Right renal cortex interstitium (tissue), 3 donors: ENCODE measurements at regions not wholly inside any gene's neighbourhood (a gene's known extent, or its start where the extent isn't known, plus 50 kb on each side); places are given as distances from the start of the nearest gene placed in this dataset.

Experiments used
- DNase-seq, 3 donors: peaks; one replicate each; pipeline ENCODE4 v3.0.0-alpha.2; 2013; ENCODE audit warnings: low read depth in 3 of 3, low spot score in 2 of 3

DNA sequence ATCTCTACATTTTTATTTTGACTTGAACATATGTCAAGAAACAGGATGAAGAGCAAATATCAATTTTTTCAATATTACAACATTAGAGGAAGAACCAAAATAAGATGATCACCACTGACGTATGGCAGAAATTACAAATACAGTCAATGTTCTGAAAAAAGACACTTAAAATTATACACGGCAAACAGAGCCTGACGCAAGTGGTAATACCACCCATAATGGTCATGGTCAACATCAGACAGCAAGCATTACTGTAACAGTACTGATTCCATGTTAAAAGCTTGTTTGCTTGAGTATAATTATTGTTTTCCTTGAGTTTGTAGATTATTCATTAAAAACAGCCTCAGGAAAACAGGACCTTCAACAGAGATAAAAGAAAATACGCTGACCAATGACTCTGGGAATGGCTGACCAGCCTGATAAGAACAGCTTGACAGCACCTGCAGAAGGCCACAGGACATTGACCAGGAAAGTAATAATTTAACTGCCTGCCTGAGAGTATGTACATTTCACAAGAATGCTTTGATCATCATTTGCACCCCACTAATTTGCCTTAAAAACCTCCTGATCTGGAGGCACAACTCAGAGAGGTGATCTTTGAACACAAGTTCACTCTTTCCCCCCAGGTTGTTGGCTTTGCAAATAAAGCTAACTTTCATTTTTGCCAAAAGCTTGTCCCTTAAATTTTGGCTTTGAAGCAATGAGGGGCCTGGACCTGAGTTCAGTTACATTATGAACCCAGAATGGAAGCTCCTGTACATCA, 187.3 kb downstream of the IPO8 start:
- DNase-seq: no peak

DNA sequence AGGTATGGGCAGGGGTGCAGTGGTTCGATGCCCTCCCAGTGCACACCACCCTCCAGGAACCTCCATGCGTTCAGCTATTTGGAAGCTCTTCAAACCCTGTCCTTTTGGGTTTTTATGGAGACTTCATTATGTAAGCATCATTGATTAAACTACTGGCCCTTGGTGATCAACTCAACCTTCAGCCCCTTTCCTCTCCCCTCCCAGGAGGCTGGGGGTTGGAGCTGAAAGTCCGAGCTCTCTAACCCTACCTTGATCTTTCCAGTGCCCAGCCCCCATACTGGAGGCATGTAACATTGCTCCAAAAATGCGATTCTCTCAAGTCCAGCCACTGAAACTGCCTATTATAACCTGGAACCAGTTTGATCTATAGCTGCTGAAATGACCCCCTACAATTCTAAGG, 188.1 kb downstream of the IPO8 start:
- no peak for DNase-seq

DNA sequence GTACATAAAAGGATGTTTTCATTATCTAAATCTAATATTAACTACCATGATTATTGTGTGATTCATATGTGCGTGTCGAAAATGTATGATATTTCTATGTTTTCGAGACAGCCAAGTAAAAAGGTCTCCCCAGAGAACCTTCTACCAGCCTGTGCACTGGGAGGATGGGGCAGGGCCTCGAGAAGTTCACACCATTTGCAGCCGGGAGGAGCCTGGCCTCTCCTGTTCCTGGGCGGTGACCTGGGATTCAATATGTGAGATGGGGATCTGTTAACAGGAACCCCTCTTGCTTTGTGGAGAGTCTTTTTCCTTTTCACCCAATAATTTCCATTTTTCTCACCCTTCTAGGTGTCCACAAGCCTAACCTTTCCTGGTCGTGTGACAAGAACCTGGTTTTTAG, 189.3 kb downstream of the IPO8 start:
- no peak for DNase-seq

DNA sequence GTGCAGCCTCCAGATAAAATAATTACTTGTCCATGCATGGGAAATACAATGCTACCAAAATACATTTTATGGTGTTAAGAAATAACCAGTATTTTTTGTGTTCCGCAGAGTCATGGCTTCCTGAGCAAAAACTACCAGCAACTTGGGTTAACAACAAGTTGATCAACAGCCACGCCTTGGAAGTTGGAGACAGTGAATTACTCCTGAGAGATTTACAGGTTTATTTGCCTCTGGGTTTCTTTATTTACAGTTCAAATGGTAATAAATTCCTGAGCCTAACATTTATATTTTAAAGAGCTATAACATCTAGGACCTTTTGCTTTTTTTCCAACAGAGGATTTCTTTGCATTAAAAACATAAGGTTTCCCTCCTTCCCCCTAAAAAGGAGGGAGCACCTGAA, 194.0 kb downstream of the IPO8 start:
- DNase-seq: no peak

DNA sequence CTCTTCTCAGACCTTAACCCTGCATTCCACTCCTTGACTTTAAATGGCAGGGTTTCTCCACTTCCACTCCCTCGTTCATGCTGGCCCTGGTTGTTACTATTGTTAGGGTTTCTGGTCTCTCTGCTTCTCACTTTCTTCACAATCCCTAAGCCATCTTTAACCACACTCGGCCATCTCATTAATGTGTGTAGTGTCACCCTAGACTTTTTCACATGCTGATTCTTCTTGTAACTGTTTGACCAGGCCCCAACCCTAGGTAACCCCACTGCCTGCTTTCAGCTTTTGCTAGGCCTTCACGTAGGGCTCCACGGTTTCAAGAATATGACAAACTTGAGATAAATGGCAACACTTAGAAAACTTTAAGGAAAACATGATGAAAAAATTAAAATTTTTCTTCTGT, 195.1 kb downstream of the IPO8 start:
- DNase-seq: no peak

- no peak for DNase-seq
Measured at GRCh38 chr12:30485230-30485890, 210.3 kb downstream of the IPO8 start.

- DNase-seq: no peak
Measured at GRCh38 chr12:30484658-30485057, 211.0 kb downstream of the IPO8 start.

- DNase-seq: no peak
Measured at GRCh38 chr12:30482650-30483049, 213.0 kb downstream of the IPO8 start.

- DNase-seq: no peak
Measured at GRCh38 chr12:30473274-30473673, 222.4 kb downstream of the IPO8 start.

DNA sequence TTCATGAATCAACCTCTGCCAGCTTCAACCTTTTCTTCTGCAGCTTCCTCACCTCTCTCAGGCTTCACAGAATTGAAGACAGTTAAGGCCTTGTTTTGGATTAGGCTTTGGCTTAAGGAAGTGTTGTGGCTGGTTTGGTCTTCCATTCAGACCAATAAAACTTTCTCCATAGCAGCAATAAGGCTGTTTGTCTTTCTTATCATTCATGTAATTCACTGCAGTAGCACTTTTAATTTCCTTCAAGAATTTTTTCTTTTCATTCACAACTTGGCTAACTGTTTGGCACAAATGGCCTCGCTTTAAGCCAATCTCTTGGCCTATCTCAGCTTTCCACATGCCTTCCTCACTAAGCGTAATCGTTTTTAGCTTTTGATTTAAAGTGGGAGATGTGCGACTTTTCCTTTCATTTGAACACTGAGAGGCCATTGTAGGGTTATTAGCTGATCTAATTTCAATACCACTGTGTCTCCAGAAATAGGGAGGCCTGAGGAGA, 229.5 kb downstream of the IPO8 start:
- DNase-seq: no peak

GRCh38 chr12:30463636-30464035, 232.0 kb downstream of the IPO8 start:
- no peak for DNase-seq

DNA sequence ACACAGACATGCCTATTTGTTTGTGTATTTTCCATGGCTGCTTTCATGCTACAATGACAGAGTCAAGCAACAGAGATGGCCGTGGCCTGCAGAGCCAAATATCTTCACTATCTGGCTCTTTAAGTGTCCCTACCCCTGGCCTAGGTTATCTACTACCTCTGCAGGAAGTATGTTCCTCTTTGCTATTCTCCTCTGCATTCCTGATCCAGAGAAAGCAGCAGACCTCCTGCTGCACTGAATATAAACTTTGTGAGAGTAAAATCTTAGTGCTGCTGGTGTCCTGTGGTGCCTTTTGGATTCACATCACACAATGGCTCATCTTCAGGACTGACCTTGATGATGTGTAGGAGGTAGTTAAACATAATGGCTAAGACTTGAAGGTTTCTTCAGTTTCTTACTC, 233.4 kb downstream of the IPO8 start:
- DNase-seq: no peak

DNA sequence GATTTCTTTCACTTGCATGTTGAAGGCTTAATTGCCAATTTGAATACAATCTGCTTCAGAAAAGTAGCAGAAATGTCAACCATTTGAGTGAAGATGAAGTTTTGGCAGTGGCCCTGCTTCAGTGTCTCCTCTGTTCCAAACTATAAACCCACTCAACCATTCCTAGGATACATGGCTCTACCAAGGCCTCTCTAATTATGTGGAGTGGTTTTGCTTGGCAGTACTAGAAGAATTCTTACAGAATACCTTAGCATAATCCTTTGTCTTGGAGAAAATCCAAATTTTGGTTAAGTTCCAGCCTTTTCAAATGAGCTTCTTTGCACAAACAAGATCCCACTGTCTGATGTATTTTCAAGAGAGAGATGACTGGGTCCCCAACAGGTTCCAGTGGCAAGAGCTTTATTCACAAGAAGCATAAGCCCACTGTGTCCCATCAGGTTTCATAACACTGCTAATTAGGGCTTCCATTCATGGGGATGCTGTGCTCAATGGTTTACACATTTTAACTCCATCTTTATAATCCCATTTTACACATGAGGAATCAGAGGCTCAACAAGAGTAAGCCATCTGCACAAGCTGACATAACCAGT, 234.5 kb downstream of the IPO8 start:
- no peak for DNase-seq

DNA sequence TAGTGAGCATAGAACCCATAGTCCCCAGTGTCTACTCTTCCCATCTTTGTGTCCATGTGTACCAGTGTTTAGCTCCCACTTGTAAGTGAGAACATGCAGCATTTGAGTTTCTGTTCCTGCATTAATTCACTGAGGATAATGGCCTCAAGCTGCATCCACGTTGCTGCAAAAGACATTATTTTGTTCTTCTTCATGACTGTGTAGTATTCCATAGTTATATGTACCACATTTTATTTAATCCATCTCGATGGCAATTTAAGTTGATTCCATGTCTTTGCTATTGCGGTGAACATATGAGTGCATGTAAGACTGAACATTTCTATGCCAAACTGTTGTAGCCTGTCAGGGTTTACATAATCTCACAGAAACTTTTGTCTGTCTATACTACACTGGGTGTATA, 237.2 kb downstream of the IPO8 start:
- no peak for DNase-seq

DNA sequence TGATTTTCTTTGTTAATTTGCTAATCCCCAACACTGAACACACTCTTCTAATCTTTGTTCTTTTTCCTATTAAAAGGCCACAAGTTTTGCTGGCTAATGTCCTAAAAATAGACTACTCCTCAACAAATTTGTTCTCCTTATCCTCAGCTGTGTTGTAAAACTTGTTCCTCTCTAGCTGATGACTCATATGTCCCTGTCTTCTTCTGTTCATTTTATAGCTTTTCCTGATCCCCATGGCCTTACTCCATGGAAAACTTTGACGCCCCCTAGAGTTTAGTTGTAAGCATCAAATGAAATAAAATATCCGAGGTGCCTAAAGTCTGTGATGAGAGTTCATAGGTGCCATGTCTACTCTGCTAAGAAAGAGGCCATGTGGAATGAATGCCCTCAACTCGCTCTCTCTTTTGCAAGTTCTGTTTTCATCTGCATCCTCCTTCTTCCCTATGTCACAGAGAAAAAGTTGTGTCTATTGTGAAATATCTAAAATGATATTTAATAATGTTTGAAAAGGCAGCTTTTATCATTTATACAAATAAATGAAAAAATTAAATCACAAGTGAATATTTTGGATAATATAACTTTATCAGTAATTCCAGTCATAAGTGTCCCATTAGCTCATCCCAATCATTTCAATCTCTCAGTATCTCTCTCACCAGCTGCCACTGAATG, 237.9 kb downstream of the IPO8 start:
- no peak for DNase-seq

GRCh38 chr12:30450872-30451271, 244.8 kb downstream of the IPO8 start:
- no peak for DNase-seq

- no peak for DNase-seq
Measured at GRCh38 chr12:30450226-30450625, 245.4 kb downstream of the IPO8 start.

DNA sequence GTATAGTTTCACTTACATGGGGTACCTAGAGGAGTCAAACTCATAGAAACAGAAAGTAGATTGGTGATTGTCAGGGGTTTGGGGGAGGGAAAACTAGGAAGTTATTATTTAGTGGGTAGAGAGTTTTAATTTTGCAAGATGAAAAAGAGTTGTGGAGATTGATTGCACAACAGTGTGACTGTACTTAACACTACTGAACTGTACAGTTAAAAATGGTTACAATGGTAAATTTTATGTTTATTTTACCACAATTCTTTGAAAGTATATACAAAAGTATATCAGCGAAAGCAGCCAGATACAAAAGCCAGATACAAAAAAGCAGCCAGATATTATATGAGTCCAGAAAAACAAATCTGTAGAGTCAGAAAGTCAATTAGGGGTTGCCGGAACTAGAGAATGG, 247.6 kb downstream of the IPO8 start:
- DNase-seq: no peak

DNA sequence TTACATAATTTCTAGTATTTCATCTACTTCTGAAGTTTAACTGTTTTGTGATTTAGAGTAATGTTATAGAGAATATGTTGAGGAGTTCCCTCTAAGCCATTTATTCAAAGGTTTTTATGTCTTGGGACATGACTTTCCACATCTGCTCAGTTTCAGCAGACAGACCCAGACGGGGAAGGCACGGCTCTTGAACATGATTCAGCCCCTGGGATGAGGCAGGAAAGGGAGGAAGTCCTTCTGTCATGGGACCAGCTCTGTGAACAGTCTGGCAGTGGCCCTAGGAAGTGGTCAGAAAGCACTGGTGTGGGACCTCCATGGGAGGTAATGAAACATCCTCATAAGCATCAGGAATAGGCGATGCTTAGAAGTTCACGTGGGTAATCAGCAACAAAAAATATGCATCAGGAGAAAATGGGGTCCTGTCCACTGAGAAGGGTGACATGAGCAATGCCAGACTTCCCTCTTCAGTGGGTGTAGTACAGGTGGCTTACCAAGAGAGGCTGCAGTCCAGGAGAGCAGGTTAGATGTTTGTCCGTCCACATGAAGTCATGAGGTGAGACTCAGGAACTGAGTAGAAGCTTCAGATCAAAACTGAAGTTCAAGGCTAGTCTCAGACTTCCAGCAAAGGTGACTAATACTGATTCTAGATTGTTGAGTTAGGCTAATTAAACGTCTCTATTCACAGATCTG, 248.5 kb downstream of the IPO8 start:
- no peak for DNase-seq

- no peak for DNase-seq
Measured at GRCh38 chr12:30442461-30442860, 253.2 kb downstream of the IPO8 start.
